HG03108 (cell line): ENCODE measurements at regions not wholly inside any gene's neighbourhood (a gene's known extent, or its start where the extent isn't known, plus 50 kb on each side); places are given as distances from the start of the nearest gene placed in this dataset.
A peak's percentile ranks its signal among the peaks of the same experiment; 100 is the strongest.
"Not testable (repeated sequence)": the region's sequence is repeated elsewhere in the genome, so short reads cannot be mapped to it uniquely, and the experiment has no call there.

Experiments
- ATAC-seq: cut with Tn5 transposase; IDR thresholded peaks from one replicate; pipeline ENCODE4 v1.9.1; 2021; ENCODE audit warnings: moderate library complexity; ENCODE audit not compliant: unreplicated experiment

- not testable (repeated sequence) for ATAC-seq
These were observed 52.8 kb downstream of the FOXD4L6 start for GRCh38 chr9:41075671-41076070.

- peak; percentile 53 for ATAC-seq
These were observed 54.0 kb downstream of the FOXD4L6 start for GRCh38 chr9:41074356-41074942.

GRCh38 chr9:41073471-41074243, 54.8 kb downstream of the FOXD4L6 start:
- ATAC-seq = not testable (repeated sequence)

- peak; percentile 87 for ATAC-seq
These were observed 64.2 kb downstream of the FOXD4L6 start for GRCh38 chr9:41064125-41064795.

GRCh38 chr9:41063243-41063642, 65.2 kb downstream of the FOXD4L6 start:
- ATAC-seq = not testable (repeated sequence)

GRCh38 chr9:41059603-41060002, 68.9 kb downstream of the FOXD4L6 start:
- not testable (repeated sequence) for ATAC-seq

GRCh38 chr9:41053666-41054363, 74.7 kb downstream of the FOXD4L6 start:
- ATAC-seq = peak; percentile 88

GRCh38 chr9:41048672-41049071, 79.8 kb downstream of the FOXD4L6 start:
- not testable (repeated sequence) for ATAC-seq

- ATAC-seq = not testable (repeated sequence)
These were observed 80.7 kb downstream of the FOXD4L6 start for GRCh38 chr9:41047792-41048191.

- ATAC-seq = not testable (repeated sequence)
These were observed 83.6 kb downstream of the FOXD4L6 start for GRCh38 chr9:41044930-41045329.

GRCh38 chr9:41043433-41043832, 85.0 kb downstream of the FOXD4L6 start:
- not testable (repeated sequence) for ATAC-seq

GRCh38 chr9:41042111-41042510, 86.4 kb downstream of the FOXD4L6 start:
- ATAC-seq = not testable (repeated sequence)

- not testable (repeated sequence) for ATAC-seq
These were observed 87.7 kb downstream of the FOXD4L6 start for GRCh38 chr9:41040705-41041342.

GRCh38 chr9:41035276-41035675, 93.2 kb downstream of the FOXD4L6 start:
- not testable (repeated sequence) for ATAC-seq

- not testable (repeated sequence) for ATAC-seq
These were observed 93.7 kb downstream of the FOXD4L6 start for GRCh38 chr9:41034699-41035197.

- ATAC-seq = not testable (repeated sequence)
These were observed 94.6 kb downstream of the FOXD4L6 start for GRCh38 chr9:41033877-41034276.

- ATAC-seq = not testable (repeated sequence)
These were observed 95.1 kb downstream of the FOXD4L6 start for GRCh38 chr9:41033360-41033759.

GRCh38 chr9:41026912-41027676, 101.4 kb downstream of the FOXD4L6 start:
- ATAC-seq = not testable (repeated sequence)

- not testable (repeated sequence) for ATAC-seq
These were observed 106.1 kb downstream of the FOXD4L6 start for GRCh38 chr9:41022365-41022764.
